ENCODE measurements at regions not wholly inside any gene's neighbourhood (a gene's known extent, or its start where the extent isn't known, plus 50 kb on each side); places are given as distances from the start of the nearest gene placed in this dataset.
A peak's percentile ranks its signal among the peaks of the same experiment; 100 is the strongest.

GRCh38 chr17:72497915-72498314 is 377.1 kb downstream of the SOX9 start:
- DNase-seq (ENCODE audit: low read depth, low spot score), result no peak

GRCh38 chr17:72498364-72499210 is 377.8 kb downstream of the SOX9 start:
- DNase-seq (ENCODE audit: low read depth, low spot score), result no peak

DNA sequence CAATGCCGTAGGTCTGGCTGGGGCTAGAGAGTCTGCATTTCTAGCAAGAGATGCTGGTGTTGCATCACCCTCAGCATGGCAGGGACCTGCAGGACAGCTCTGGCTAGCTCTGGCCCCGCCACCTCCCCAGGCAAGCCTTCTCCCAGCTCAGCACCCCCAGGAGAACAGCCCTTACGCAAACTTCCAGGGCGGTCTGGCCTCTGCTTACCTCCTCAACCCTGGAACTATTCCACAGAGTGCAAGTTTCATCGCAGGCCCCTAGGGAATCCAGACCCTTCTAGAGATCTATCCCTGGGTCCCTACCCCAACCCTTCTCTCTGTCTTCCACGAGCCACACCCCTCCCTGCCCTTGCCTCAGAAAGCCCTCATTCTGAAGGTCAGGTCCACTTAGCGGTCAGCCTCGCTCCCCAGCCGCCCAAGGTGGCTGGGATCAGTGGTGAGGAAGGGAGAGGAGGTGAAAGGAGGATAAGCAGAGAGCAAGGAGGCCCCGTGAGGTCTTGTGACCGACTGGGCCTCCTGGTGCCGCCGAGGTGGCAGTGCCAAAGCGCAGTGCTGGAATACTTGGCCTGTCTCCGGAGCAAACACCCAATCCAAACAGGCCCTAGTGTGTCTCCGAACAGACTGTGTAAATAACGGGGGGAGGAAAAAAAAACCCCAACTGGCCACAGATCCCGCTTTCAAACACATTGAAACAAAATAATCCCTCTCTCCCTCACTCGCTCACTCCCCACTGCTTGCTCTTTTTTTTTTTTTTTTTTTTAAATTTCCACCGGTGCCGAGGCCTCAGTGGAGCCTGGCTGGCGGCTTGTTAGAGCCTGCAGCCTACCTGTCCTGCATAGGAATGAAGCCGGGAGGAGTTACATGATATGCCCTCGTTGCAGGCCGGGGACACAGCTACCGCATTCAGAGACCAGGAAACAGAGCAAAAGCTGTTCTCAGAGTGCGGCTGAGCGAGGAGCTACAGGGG is 380.9 kb downstream of the SOX9 start:
- peak; percentile 69 for DNase-seq (ENCODE audit: low read depth, low spot score)

GRCh38 chr17:72502371-72503341 is 381.8 kb downstream of the SOX9 start:
- peak; percentile 50 for DNase-seq (ENCODE audit: low read depth, low spot score)

GRCh38 chr17:72503556-72503955 is 382.7 kb downstream of the SOX9 start:
- DNase-seq (ENCODE audit: low read depth, low spot score), result no peak

DNA sequence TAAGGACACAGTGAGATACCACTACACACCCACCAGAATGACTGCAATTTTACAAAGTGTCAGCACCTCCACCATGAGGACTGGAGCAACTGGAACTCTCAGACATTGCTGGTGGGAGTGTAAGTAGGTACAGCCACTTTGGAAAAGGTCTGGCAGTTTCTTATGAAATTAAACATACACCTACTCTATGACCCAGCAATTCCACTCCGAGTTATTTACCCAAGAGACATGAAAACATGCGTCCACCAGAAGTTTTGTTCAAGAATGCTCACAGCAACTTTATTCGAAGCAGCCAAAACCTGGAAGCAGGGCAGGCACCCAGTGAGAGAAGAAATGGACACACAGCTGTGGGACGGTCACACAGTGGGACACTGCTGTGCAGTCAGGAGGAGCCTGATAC is 384.0 kb downstream of the SOX9 start:
- no peak for DNase-seq (ENCODE audit: low read depth, low spot score)

DNA sequence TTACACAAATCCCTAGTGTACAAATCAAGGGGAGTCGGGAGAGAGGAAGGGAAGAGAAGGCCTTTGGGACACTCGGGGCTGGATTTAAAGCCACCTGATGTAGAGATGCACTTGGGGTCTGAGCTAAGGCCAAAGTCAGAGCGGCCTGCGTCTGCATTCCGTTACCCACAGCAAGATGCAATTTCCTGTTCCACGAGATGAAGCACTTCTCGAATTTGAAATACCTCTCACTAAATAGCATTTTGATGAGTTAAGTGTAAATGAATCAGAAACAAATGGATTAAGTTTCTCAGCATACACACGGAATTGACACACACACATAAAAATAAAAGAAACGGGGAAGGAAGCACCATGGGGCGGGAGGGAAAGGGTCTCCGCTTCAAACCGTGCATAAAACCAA is 386.0 kb downstream of the SOX9 start:
- peak; percentile 50 for DNase-seq (ENCODE audit: low read depth, low spot score)

DNA sequence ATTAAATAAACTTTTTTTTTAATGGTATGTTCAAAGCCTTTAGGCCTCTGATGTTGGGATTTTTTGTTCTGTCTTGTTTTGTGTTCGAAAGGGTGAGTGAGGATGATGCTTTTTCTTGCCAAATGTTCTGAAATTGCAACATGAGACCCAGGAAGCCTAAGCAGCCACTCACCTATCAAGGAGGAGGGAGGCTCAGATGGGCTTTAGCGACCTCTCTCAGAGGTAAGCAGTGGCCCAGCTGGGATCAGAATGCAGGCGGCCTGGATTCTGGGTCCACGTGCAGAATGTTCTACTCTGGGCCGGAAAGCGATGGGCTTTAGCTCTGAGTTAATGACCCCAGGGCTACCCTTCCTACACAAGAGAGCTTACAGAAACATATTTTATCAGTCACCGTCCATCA is 386.6 kb downstream of the SOX9 start:
- no peak for DNase-seq (ENCODE audit: low read depth, low spot score)

GRCh38 chr17:72510351-72511016 is 389.7 kb downstream of the SOX9 start:
- peak; percentile 64 for DNase-seq (ENCODE audit: low read depth, low spot score)

- DNase-seq (ENCODE audit: low read depth, low spot score), result no peak
Observed at GRCh38 chr17:72511242-72511641, 390.4 kb downstream of the SOX9 start.

DNA sequence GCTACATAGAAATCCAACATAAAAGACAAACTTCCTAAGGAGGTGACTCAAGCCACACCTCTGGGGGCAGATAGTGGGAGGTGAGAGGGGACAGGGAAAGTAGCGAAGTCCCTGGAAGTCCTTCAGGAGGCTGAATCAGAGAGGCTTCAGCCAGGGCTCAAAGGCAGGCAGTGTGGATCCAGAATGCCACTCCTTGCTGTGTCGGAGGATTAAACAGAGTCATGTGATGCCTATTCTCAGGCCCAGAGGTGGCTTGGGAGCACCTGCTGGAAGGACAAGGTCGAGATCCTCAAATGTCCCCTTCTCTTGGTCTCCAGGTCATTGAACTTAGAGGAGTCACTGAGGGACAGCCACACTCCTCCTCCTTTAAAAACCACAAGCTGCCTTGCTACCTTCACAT is 391.1 kb downstream of the SOX9 start:
- no peak for DNase-seq (ENCODE audit: low read depth, low spot score)

DNA sequence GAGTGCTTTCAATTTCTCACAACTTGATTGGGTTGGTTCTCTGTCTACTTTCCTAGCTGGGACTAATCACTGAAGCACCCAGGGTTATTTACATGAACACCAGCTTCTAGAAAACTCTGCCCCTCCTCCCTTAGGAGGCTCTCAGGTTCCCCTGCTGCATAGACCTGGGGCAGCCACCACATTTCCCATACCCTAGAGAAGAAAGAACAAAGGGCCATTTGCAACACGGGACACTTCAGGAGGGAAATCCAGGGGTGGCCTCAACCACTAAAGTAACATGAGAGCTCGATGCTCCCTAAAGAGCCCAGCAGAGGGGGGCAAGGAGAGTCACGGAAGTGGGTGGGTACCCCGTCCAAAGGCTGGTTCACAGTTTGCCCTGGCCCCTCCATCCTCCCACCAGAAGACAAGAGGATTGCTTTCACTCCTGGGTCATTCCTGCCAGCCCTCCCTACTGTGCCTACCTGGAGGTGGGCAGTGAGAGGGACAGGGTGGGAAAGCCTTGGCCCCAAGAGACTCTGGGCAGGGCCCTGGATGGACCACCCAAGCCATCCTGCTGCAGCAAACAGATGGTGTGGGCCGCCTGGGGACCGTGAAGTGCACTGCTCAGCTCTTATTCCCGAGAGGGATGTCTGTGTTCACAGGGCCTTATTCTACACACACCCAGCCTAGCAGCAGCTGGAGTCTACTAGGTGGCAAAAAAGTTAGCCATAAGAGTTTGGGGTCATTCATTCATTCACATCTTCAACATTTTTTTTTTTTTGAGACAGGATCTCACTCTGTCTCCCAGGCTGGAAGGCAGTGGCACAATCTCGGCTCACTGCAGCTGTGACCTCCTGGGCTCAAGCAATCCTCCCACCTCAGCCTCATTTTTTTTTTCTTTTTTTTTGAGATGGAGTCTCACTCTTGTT is 392.1 kb downstream of the SOX9 start:
- no peak for DNase-seq (ENCODE audit: low read depth, low spot score)

- no peak for DNase-seq (ENCODE audit: low read depth, low spot score)
Observed at GRCh38 chr17:72514321-72514861, 393.6 kb downstream of the SOX9 start.

DNA sequence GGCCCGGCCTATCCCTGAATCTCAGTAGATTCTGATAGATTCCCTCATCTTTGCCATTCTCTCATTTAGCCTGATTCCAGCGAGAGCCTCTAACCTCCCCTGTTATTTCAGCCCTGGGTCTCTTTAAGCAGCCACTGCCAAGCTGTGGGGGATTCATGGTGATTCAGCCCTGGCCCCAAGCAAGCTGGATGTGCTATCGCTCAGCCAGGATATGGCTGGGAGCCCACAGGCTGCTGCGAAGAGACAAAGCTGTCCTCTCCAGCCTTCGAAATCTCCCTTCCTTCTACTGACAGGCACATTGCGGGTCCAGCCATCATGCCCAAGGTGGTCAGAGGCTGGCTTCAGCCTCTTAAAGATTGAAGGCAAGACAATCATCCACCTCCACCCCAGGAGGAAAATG is 394.1 kb downstream of the SOX9 start:
- peak; percentile 92 for DNase-seq (ENCODE audit: low read depth, low spot score)

- DNase-seq (ENCODE audit: low read depth, low spot score), result peak; percentile 91
Observed at GRCh38 chr17:72515291-72516065, 394.7 kb downstream of the SOX9 start.

DNA sequence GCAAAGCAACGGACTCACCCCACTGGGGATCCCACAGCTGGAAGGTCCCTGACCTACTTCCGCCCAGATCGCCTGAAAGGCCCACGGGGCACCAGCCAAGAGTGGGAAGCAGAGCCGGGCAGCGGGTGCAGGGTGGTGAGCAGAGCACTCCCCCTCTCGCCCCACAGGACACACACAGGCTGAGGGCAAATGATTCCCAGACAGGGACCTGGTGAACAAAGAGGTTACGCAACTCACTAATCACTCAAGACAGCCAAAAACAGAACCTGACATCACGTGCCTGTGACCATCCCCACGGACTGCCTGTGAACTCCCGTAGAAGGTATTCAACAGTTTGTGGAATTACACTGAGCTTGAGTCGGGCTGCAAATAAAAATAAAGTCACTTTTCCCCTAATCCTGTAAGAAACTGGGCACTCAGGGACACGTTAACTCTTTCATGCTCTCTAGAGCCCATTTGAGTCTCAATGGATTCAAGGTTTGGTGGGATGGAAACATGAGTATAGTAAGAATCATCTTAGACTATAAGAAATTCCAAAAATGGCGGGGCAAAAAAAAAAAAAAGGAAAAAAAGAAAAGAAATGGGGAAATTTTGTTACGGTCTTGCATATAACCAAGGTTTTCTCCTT is 396.1 kb downstream of the SOX9 start:
- DNase-seq (ENCODE audit: low read depth, low spot score), result peak; percentile 55

DNA sequence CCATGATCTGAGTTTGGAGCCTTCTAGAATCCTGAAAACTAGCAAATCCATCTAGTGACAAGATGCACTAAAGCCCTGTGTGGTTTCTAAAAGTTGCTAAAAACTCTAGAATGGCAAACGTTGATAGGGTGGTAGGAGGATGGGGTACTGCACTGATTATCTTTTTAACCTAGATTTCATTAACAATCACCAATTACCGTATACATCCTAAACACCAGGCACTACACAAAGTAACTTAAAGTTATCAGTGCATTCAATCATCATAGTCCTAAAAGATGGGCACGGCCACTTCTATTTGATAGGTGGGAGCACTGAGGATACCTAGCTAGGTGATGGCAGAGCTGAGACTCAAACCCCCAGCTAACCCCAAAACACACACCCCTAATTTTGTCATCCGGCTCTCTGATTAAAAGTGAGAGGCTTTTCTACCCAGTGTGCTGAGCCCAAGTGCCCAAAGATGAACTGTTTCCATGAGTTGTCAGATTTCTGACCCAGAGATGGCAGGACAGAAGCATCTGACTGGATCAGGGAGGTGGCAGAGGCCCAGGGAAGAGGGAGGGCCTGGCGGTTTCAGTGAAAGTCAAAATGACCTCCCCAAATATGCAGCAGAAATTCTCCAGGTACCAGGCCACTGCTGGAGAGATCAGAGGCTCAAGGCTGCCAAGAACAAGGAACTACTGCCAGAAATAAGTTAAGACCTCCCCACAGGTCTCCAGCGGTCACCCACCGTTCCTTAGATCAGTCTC is 396.8 kb downstream of the SOX9 start:
- DNase-seq (ENCODE audit: low read depth, low spot score), result peak; percentile 67

Data from astrocyte of the hippocampus (primary cell).